ENCODE measurements at regions not wholly inside any gene's neighbourhood (a gene's known extent, or its start where the extent isn't known, plus 50 kb on each side); places are given as distances from the start of the nearest gene placed in this dataset.

- no peak for TF ChIP-seq CTCF (conservative IDR thresholded peaks at IDR 0.05; ENCODE audit: low read length)
- no peak for TF ChIP-seq EZH2phosphoT487 (IDR thresholded peaks at IDR 0.05; ENCODE audit: borderline replicate concordance, low read depth, low read length)
Observed at GRCh38 chr11:37078521-37078920, 480.5 kb upstream of the RAG2 start.

Measured in OCI-LY7 (cell line).